Adrenal gland (tissue), 9 donors: ENCODE measurements at regions not wholly inside any gene's neighbourhood (a gene's known extent, or its start where the extent isn't known, plus 50 kb on each side); places are given as distances from the start of the nearest gene placed in this dataset.
"Not testable (repeated sequence)": the region's sequence is repeated elsewhere in the genome, so short reads cannot be mapped to it uniquely, and the experiment has no call there.

Source experiments
- DNase-seq, 7 donors: peaks; one replicate each; pipeline ENCODE4 v3.0.0-alpha.2; 2019 to 2020
- H3K27ac ChIP-seq, 5 donors: fragments of 200-600 bp; sonication (generic) in 4 of 5; 1 replicate in 3 of 5; 2 replicates in 2 of 5; pipeline versions ENCODE4 v1.5.1 to v1.8.0; 2016 to 2020; ENCODE audit warnings: mild to moderate bottlenecking in 1 of 5
- H3K27me3 ChIP-seq: fragments of 200-600 bp; 2 replicates; pipeline ENCODE4 v1.8.0; 2021
- H3K36me3 ChIP-seq, 2 donors: fragments of 200-600 bp; replicated peaks in 1 of 2; 1 replicate in 1 of 2; 2 replicates in 1 of 2; pipeline versions ENCODE4 v1.5.1 to v1.8.0; 2018 to 2022
- H3K4me1 ChIP-seq, 2 donors: fragments of 200-600 bp; replicated peaks in 1 of 2; 1 replicate in 1 of 2; 2 replicates in 1 of 2; pipeline versions ENCODE4 v1.5.1 to v1.8.0; 2018 to 2021
- H3K4me3 ChIP-seq, 4 donors: fragments of 200-600 bp; sonication (generic) in 3 of 4; one replicate each; pipeline ENCODE4 v1.5.1; 2016 to 2018
- H3K9me3 ChIP-seq, 3 donors: fragments of 200-600 bp; sonication (generic) in 1 of 3; replicated peaks in 1 of 3; 1 replicate in 2 of 3; 2 replicates in 1 of 3; pipeline versions ENCODE4 v1.5.1 to v1.8.0; 2016 to 2021
- POLR2A ChIP-seq, 2 donors: fragments of 450-650 bp; IDR thresholded peaks; one replicate each; pipeline ENCODE4 v1.6.1; 2017; ENCODE audit warnings: antibody characterized with exemption in 2 of 2, mild to moderate bottlenecking in 2 of 2, moderate library complexity in 1 of 2
- whole genome bisulfite sequencing, 4 donors: extraction: QIAGEN DNeasy Blood & Tissue Kit in 2 of 4; methylation state at CpG; one replicate each; pipeline versions ENCODE4 v1.1.5 to v1.1.7; 2013 to 2017; 5-methylcytosine and 5-hydroxymethylcytosine counted together
- intact Hi-C, 2 donors: fragments of 100-400 bp; cut with DNase I; formaldehyde crosslinking; loops; one replicate each; pipeline versions ENCODE4 v1.14.1 to v1.15.0; 2022 to 2023
- TF ChIP-seq, protein P1 (sequence below), 6 experiments: fragments of 450-650 bp in 4 of 6; fragments of 200-600 bp in 2 of 6; sonication (generic) in 1 of 6; IDR thresholded peaks; 1 replicate in 5 of 6; 2 replicates in 1 of 6; pipeline versions ENCODE4 v1.5.1 to v1.8.0; 2016 to 2021; ENCODE audit warnings: antibody characterized with exemption in 6 of 6, mild to moderate bottlenecking in 2 of 6, moderate library complexity in 1 of 6
- donor health status: healthy with polysubstance abuse.
- donor health status: Bipolar disorder and iron deficiency.
- donor health status: DM: yes; HTN: yes; CAD: no.
- donor health status: DM: no; HTN: no; CAD: no.
- donor health status: DM: no; HTN: no; CAD: no.

DNA sequence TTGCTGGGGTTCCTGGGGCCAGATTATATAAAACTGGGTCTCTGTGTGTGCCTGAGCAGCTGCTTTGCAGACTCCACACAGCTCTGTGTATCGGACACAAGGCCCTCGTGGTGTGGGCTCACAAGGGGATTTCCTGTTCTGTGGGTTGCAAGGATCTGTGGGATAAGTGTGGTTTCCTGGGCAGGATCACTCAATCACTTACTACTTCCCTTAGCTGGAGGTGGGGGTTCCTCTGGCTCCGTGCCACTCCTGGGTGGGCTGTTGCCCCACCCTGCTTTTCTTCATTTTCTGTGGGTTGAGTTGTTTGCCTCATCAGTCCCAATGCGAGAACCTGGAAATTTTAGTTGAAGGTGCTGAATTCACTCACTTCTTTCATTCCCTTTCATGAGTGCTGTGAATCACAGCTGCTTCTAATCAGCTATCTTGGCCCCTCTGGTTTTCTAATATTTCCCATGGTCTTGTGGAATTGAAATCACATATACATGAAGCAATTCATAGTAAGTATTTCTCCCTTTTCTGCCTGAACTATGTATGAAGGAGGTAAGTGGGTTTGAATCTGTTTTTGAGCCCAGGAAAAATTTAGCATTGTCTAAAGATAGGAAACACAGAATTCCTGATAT lies 196.3 kb downstream of the DCDC2C start:
- WGBS, 4 donors, result 50 to 58% (median 56%) methylated on average over 4 of the region's 4 CpGs
- TF ChIP-seq POLR2A (IDR thresholded peaks at IDR 0.05), result no peak
- TF ChIP-seq, protein P1, sequence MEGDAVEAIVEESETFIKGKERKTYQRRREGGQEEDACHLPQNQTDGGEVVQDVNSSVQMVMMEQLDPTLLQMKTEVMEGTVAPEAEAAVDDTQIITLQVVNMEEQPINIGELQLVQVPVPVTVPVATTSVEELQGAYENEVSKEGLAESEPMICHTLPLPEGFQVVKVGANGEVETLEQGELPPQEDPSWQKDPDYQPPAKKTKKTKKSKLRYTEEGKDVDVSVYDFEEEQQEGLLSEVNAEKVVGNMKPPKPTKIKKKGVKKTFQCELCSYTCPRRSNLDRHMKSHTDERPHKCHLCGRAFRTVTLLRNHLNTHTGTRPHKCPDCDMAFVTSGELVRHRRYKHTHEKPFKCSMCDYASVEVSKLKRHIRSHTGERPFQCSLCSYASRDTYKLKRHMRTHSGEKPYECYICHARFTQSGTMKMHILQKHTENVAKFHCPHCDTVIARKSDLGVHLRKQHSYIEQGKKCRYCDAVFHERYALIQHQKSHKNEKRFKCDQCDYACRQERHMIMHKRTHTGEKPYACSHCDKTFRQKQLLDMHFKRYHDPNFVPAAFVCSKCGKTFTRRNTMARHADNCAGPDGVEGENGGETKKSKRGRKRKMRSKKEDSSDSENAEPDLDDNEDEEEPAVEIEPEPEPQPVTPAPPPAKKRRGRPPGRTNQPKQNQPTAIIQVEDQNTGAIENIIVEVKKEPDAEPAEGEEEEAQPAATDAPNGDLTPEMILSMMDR (IDR thresholded peaks at IDR 0.05), result no peak
- intact Hi-C loops, result no loop called here
- Histone ChIP-seq H3K9me3 (no peaks in the 10 kb centered on the region), H3K27ac (no peak overlapping the region), H3K27me3 (no peaks in the 10 kb centered on the region), H3K4me1 (no peaks in the 10 kb centered on the region), H3K4me3 (no peak overlapping the region), H3K36me3 (no peaks in the 10 kb centered on the region)
- DNase-seq, result no peak

DNA sequence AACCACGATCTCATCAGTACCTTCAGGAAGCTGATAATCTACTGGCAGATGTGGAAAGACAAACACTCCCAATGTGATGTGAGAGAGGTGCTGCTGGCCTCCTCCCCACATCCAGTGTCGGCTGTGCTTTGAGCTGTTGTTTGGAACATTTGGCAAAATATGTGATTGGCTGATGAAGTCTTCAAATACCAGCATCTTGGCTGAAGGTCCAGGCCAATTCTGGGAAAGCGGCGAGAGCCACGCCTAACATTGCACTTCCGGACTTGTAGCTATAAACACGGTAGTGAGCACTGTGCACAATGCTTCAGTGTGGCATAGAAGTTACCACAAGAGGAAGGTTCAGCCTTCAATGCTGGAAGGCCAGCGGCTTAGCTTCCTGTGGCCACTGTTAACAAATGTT lies 198.8 kb downstream of the DCDC2C start:
- TF ChIP-seq, protein P1 (IDR thresholded peaks at IDR 0.05), result no peak
- TF ChIP-seq POLR2A (IDR thresholded peaks at IDR 0.05), result no peak
- Histone ChIP-seq H3K27ac (no peak overlapping the region), H3K36me3 (no peaks in the 10 kb centered on the region), H3K27me3 (no peaks in the 10 kb centered on the region), H3K9me3 (no peaks in the 10 kb centered on the region), H3K4me3 (no peak overlapping the region), H3K4me1 (no peaks in the 10 kb centered on the region)
- intact Hi-C loops, result no loop called here
- DNase-seq, result no peak
- 64 to 82% (median 80%) methylated on average over 8 of the region's 8 CpGs for WGBS, 4 donors

GRCh38 chr2:3904061-3904460 lies 200.7 kb downstream of the DCDC2C start:
- no peaks in the 10 kb centered on the region for H3K27me3 ChIP-seq
- no peak overlapping the region for H3K4me3 ChIP-seq
- WGBS, 4 donors, result 67 to 79% (median 74%) methylated on average over 6 of the region's 6 CpGs
- no peak for TF ChIP-seq POLR2A (IDR thresholded peaks at IDR 0.05)
- TF ChIP-seq, protein P1 (IDR thresholded peaks at IDR 0.05), result no peak
- H3K4me1 ChIP-seq, result no peaks in the 10 kb centered on the region
- H3K36me3 ChIP-seq, result no peaks in the 10 kb centered on the region
- H3K27ac ChIP-seq, result no peak overlapping the region
- no peaks in the 10 kb centered on the region for H3K9me3 ChIP-seq
- no peak for DNase-seq
- intact Hi-C loops, result no loop called here

GRCh38 chr2:3908498-3908897 lies 205.1 kb downstream of the DCDC2C start:
- H3K27me3 ChIP-seq, DNase-seq, intact Hi-C loops, H3K4me1 ChIP-seq, H3K9me3 ChIP-seq, H3K36me3 ChIP-seq, H3K4me3 ChIP-seq, H3K27ac ChIP-seq: not testable (repeated sequence)
- WGBS, 4 donors, result 60 to 89% (median 70%) methylated on average over 1 of the region's 1 CpG

- H3K4me3 ChIP-seq, result no peak overlapping the region
- H3K36me3 ChIP-seq, result no peaks in the 10 kb centered on the region
- 64 to 69% (median 67%) methylated on average over 13 of the region's 13 CpGs for WGBS, 4 donors
- no peaks in the 10 kb centered on the region for H3K27me3 ChIP-seq
- no peaks in the 10 kb centered on the region for H3K9me3 ChIP-seq
- no peak for DNase-seq
- TF ChIP-seq, protein P1 (IDR thresholded peaks at IDR 0.05), result no peak
- no peak for TF ChIP-seq POLR2A (IDR thresholded peaks at IDR 0.05)
- no peak overlapping the region for H3K27ac ChIP-seq
- H3K4me1 ChIP-seq, result no peaks in the 10 kb centered on the region
- intact Hi-C loops, result no loop called here
Observed at GRCh38 chr2:3911882-3912455, 208.6 kb downstream of the DCDC2C start.
